H1 (cell line): ENCODE measurements at regions not wholly inside any gene's neighbourhood (a gene's known extent, or its start where the extent isn't known, plus 50 kb on each side); places are given as distances from the start of the nearest gene placed in this dataset.

Experiments
- CTCF ChIA-PET: fragments of 300-600 bp; sonication (Branson Sonifier 250); formaldehyde crosslinking; loops from one replicate; lab custom pipeline; 2021; ENCODE audit not compliant: partially characterized antibody; lab: Charles Lee
- POLR2A ChIA-PET: fragments of 300-600 bp; sonication (Branson Sonifier 250); formaldehyde crosslinking; loops from one replicate; lab custom pipeline; 2021; ENCODE audit warnings: inconsistent platforms; ENCODE audit not compliant: partially characterized antibody; lab: Charles Lee
- DNase-seq, 2 experiments: peaks; one replicate each; pipeline versions ENCODE4 v3.0.0 to v3.0.0-alpha.2; 2010 to 2022; ENCODE audit warnings: low spot score in 2 of 2, low read depth in 1 of 2, mixed read lengths in 1 of 2
- FAIRE-seq: peaks from 2 replicates; lab custom pipeline; 2011; peaks lifted over from hg19 to GRCh38; lab: Jason Lieb, UNC
- H2AFZ ChIP-seq: 2 replicates; pipeline ENCODE4 v1.8.1; 2012; ENCODE audit warnings: low read length, inconsistent platforms
- H2AK5ac ChIP-seq: 2 replicates; pipeline ENCODE4 v1.6.1; 2013; ENCODE audit warnings: low read depth, low read length
- H2BK120ac ChIP-seq: replicated peaks from 2 replicates; pipeline ENCODE3; 2013; ENCODE audit warnings: low read depth, low read length, inconsistent platforms
- H2BK12ac ChIP-seq: 2 replicates; pipeline ENCODE4 v1.6.1; 2013; ENCODE audit warnings: low read depth, low read length
- H2BK15ac ChIP-seq: 2 replicates; pipeline ENCODE4 v1.6.1; 2013; ENCODE audit warnings: low read length
- H2BK20ac ChIP-seq: 2 replicates; pipeline ENCODE4 v1.6.1; 2013; ENCODE audit warnings: low read length
- H2BK5ac ChIP-seq: 2 replicates; pipeline ENCODE4 v1.6.1; 2013; ENCODE audit warnings: low read depth, low read length
- H3K14ac ChIP-seq: 2 replicates; pipeline ENCODE4 v1.6.1; 2013; ENCODE audit warnings: inconsistent platforms; ENCODE audit not compliant: insufficient read length
- H3K18ac ChIP-seq: 2 replicates; pipeline ENCODE4 v1.6.1; 2013; ENCODE audit warnings: low read length; ENCODE audit errors: extremely low read depth
- H3K23ac ChIP-seq: 2 replicates; pipeline ENCODE4 v1.6.1; 2013; ENCODE audit warnings: inconsistent platforms; ENCODE audit not compliant: insufficient read length
- H3K23me2 ChIP-seq: 2 replicates; pipeline ENCODE4 v1.6.1; 2013; ENCODE audit warnings: low read depth, low read length
- H3K27ac ChIP-seq: 2 replicates; pipeline ENCODE4 v1.6.1; 2011; ENCODE audit warnings: low read depth, low read length, inconsistent platforms
- H3K27me3 ChIP-seq, 4 experiments: replicated peaks in 1 of 4; 1 replicate in 1 of 4; 2 replicates in 3 of 4; pipeline versions ENCODE4 v1.6.1 to v1.8.1; 2011 to 2013; ENCODE audit warnings: low read length in 3 of 4, mild to moderate bottlenecking in 3 of 4, inconsistent platforms in 2 of 4, mixed read lengths in 2 of 4, moderate library complexity in 1 of 4; ENCODE audit not compliant: control insufficient read depth in 3 of 4, insufficient read depth in 3 of 4; ENCODE audit errors: extremely low read depth in 1 of 4
- H3K36me3 ChIP-seq, 4 experiments: 2 replicates each; pipeline versions ENCODE4 v1.6.1 to v1.8.1; 2011 to 2013; ENCODE audit warnings: mild to moderate bottlenecking in 4 of 4, low read length in 3 of 4, moderate library complexity in 2 of 4, control low read depth in 1 of 4, inconsistent platforms in 1 of 4; ENCODE audit not compliant: insufficient read depth in 4 of 4, control insufficient read depth in 2 of 4
- H3K4ac ChIP-seq: replicated peaks from 2 replicates; pipeline ENCODE3; 2013; ENCODE audit warnings: low read length, low read depth, mixed read lengths, inconsistent platforms; ENCODE audit not compliant: insufficient read length
- H3K4me1 ChIP-seq, 4 experiments: replicated peaks in 1 of 4; 1 replicate in 1 of 4; 2 replicates in 3 of 4; pipeline versions ENCODE4 v1.6.1 to v1.8.1; 2011 to 2013; ENCODE audit warnings: low read length in 3 of 4, inconsistent platforms in 2 of 4, mixed read lengths in 1 of 4; ENCODE audit not compliant: insufficient read depth in 4 of 4, control insufficient read depth in 3 of 4
- H3K4me2 ChIP-seq, 2 experiments: 2 replicates each; pipeline versions ENCODE4 v1.6.1 to v1.8.1; 2011 to 2013; ENCODE audit warnings: low read depth in 2 of 2, low read length in 2 of 2, control low read depth in 1 of 2, inconsistent platforms in 1 of 2, mild to moderate bottlenecking in 1 of 2; ENCODE audit not compliant: insufficient read depth in 1 of 2
- H3K4me3 ChIP-seq, 4 experiments: fragments of 200-600, 300-600 bp in 1 of 4; sonication (generic), shearing (Covaris generic), sonication (Bioruptor Twin) in 1 of 4; 2 replicates each; pipeline versions ENCODE4 v1.5.1 to v1.8.1; 2011 to 2016; ENCODE audit warnings: low read length in 4 of 4, low read depth in 3 of 4, control low read depth in 2 of 4, inconsistent platforms in 2 of 4, mild to moderate bottlenecking in 2 of 4, mixed read lengths in 1 of 4, moderate library complexity in 1 of 4; ENCODE audit not compliant: insufficient read depth in 2 of 4; ENCODE audit errors: extremely low read depth in 1 of 4
- H3K56ac ChIP-seq: replicated peaks from 2 replicates; pipeline ENCODE3; 2013; ENCODE audit warnings: low read depth, mild to moderate bottlenecking, mixed read lengths, low read length, inconsistent platforms; ENCODE audit not compliant: insufficient read length
- H3K79me1 ChIP-seq: 2 replicates; pipeline ENCODE4 v1.6.1; 2013; ENCODE audit warnings: low read depth, low read length, control low read depth
- H3K79me2 ChIP-seq, 2 experiments: 2 replicates each; pipeline versions ENCODE4 v1.6.1 to v1.8.1; 2012 to 2013; ENCODE audit warnings: low read length in 2 of 2, mild to moderate bottlenecking in 2 of 2, inconsistent platforms in 1 of 2; ENCODE audit not compliant: insufficient read depth in 2 of 2, control insufficient read depth in 1 of 2
- H3K9ac ChIP-seq, 4 experiments: replicated peaks in 1 of 4; 1 replicate in 1 of 4; 2 replicates in 3 of 4; pipeline versions ENCODE4 v1.6.1 to v1.8.1; 2011 to 2013; ENCODE audit warnings: low read depth in 3 of 4, low read length in 3 of 4, control low read depth in 2 of 4, mild to moderate bottlenecking in 2 of 4, moderate library complexity in 2 of 4, inconsistent platforms in 1 of 4; ENCODE audit errors: extremely low read depth in 1 of 4
- H3K9me3 ChIP-seq, 2 experiments: 2 replicates each; pipeline versions ENCODE4 v1.6.1 to v1.8.1; 2012 to 2013; ENCODE audit warnings: mild to moderate bottlenecking in 2 of 2, moderate library complexity in 2 of 2, control low read depth in 1 of 2, inconsistent platforms in 1 of 2, low read depth in 1 of 2, low read length in 1 of 2, mixed read lengths in 1 of 2; ENCODE audit not compliant: insufficient read depth in 2 of 2
- H4K20me1 ChIP-seq, 2 experiments: replicated peaks in 1 of 2; 2 replicates each; pipeline versions ENCODE3 to v1.8.1; 2011 to 2013; ENCODE audit warnings: inconsistent platforms in 2 of 2, low read length in 2 of 2, mild to moderate bottlenecking in 1 of 2; ENCODE audit not compliant: insufficient read depth in 2 of 2, control insufficient read depth in 1 of 2
- H4K5ac ChIP-seq: 2 replicates; pipeline ENCODE4 v1.6.1; 2013; ENCODE audit warnings: low read length, low read depth, mixed read lengths, inconsistent platforms; ENCODE audit not compliant: insufficient read length
- H4K8ac ChIP-seq: 2 replicates; pipeline ENCODE4 v1.8.0; 2013; ENCODE audit warnings: mild to moderate bottlenecking, moderate library complexity, low read length, inconsistent platforms; ENCODE audit not compliant: insufficient read depth; ENCODE audit errors: extremely low read depth
- H4K91ac ChIP-seq: replicated peaks from 2 replicates; pipeline ENCODE3; 2013; ENCODE audit warnings: low read length, mixed read lengths, inconsistent platforms; ENCODE audit not compliant: insufficient read length
- BRCA1 ChIP-seq: IDR thresholded peaks from 2 replicates; pipeline ENCODE4 v1.6.1; 2012; ENCODE audit warnings: low read depth, low read length, improper control_type of control experiment
- CHD2 ChIP-seq: IDR thresholded peaks from 2 replicates; pipeline ENCODE4 v1.6.1; 2012; ENCODE audit warnings: low read length, improper control_type of control experiment
- EP300 ChIP-seq, 2 experiments: IDR thresholded peaks; 1 replicate in 1 of 2; 2 replicates in 1 of 2; pipeline ENCODE4 v1.6.1; 2011 to 2012; ENCODE audit warnings: low read depth in 2 of 2, low read length in 2 of 2, mild to moderate bottlenecking in 2 of 2, borderline replicate concordance in 1 of 2, inconsistent platforms in 1 of 2, moderate library complexity in 1 of 2
- EZH2 ChIP-seq: fragments of 200-600 bp; sonication (generic); IDR thresholded peaks from 2 replicates; pipeline ENCODE4 v1.7.1; 2012; ENCODE audit warnings: low read depth, mild to moderate bottlenecking, moderate library complexity, low read length, inconsistent platforms; ENCODE audit not compliant: severe bottlenecking
- FOSL1 ChIP-seq: IDR thresholded peaks from 2 replicates; pipeline ENCODE4 v1.6.1; 2011; ENCODE audit warnings: mild to moderate bottlenecking, low read depth, low read length, moderate library complexity; ENCODE audit not compliant: insufficient read depth
- JUND ChIP-seq: IDR thresholded peaks from 2 replicates; pipeline ENCODE4 v1.6.1; 2011; ENCODE audit warnings: mild to moderate bottlenecking, improper control_type of control experiment, low read length
- RFX5 ChIP-seq: IDR thresholded peaks from 2 replicates; pipeline ENCODE4 v1.6.1; 2011; ENCODE audit warnings: low read depth, low read length, improper control_type of control experiment, borderline replicate concordance
- SP1 ChIP-seq: IDR thresholded peaks from 2 replicates; pipeline ENCODE4 v1.6.1; 2011; ENCODE audit warnings: low read depth, low read length
- SUZ12 ChIP-seq: fragments of 200-600 bp; sonication (generic); IDR thresholded peaks from 2 replicates; pipeline ENCODE4 v1.6.1; 2012; ENCODE audit warnings: mild to moderate bottlenecking, inconsistent platforms, low read length, moderate library complexity, mixed read lengths
- WGBS, 2 experiments: shearing (Covaris generic) in 1 of 2; methylation state at CpG; one replicate each; pipeline versions ENCODE4 v1.1.6 to v1.1.7; 2013 to 2015; ENCODE audit warnings: low lambda C conversion rate in 2 of 2, mixed read lengths in 2 of 2, inconsistent platforms in 1 of 2, low coverage in 1 of 2, missing lambda C conversion rate in 1 of 2; ENCODE audit not compliant: insufficient replicate concordance in 2 of 2, insufficient coverage in 1 of 2, insufficient read length in 1 of 2; ENCODE audit errors: extremely low coverage in 1 of 2, missing lambda C conversion rate in 1 of 2; 5-methylcytosine and 5-hydroxymethylcytosine counted together

DNA sequence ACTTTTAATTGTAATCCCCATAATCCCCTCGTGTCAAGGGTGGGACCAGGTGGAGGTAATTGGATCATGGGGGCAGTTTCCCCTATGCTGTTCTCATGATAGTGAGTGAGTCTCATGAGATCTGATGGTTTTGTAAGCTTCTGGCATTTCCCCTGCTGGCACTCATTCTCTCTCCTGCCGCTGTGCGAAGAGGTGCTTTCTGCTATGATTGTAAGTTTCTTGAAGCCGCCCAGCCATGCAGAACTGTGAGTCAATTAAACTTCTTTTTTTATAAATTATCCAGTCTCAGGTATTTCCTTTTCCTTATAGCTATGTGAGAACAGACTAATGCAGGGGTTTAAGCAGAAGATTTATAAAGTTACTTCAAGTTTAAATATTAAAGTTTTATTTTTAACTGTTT lies 655.2 kb downstream of the EPHA4 start:
- no peak overlapping the region for H3K9ac ChIP-seq
- no peaks in the 10 kb centered on the region for H3K27me3 ChIP-seq
- WGBS, 2 experiments = 93% methylated on average over 4 of the region's 4 CpGs; no CpG with 5 or more reads in 1 of the 2 experiments
- no peak overlapping the region for H2BK12ac ChIP-seq
- H4K20me1 ChIP-seq = no peaks in the 10 kb centered on the region
- H3K4me2 ChIP-seq = no peak overlapping the region
- TF ChIP-seq JUND (no peak), EZH2 (no peak), BRCA1 (no peak), SUZ12 (no peak), FOSL1 (no peak), SP1 (no peak), EP300 (IDR thresholded peaks at IDR 0.05; ENCODE audit: borderline replicate concordance in 1 of 2, low read depth in 2 of 2, low read length in 2 of 2) (no peak), CHD2 (no peak), RFX5 (no peak)
- H2AFZ ChIP-seq = no peak overlapping the region
- H4K5ac ChIP-seq = no peak overlapping the region
- DNase-seq (no peak), FAIRE-seq (no peak)
- H4K8ac ChIP-seq = no peak overlapping the region
- no peak overlapping the region for H2AK5ac ChIP-seq
- H3K23ac ChIP-seq = no peak overlapping the region
- CTCF ChIA-PET = interaction anchor here (0.6 kb wide), 1 partner anchor 1190 kb away, joined by 3 read pairs; no protein-coding TSS in a partner anchor
- H3K9me3 ChIP-seq = no peaks in the 10 kb centered on the region
- POLR2A ChIA-PET = no interaction called here
- no peak overlapping the region for H3K4ac ChIP-seq
- no peak overlapping the region for H3K27ac ChIP-seq
- H3K79me1 ChIP-seq = no peaks in the 10 kb centered on the region
- H3K14ac ChIP-seq = no peak overlapping the region
- H3K4me3 ChIP-seq = no peak overlapping the region
- no peaks in the 10 kb centered on the region for H3K23me2 ChIP-seq
- H3K56ac ChIP-seq = no peak overlapping the region
- H4K91ac ChIP-seq = no peak overlapping the region
- H3K36me3 ChIP-seq = no peaks in the 10 kb centered on the region
- no peaks in the 10 kb centered on the region for H3K79me2 ChIP-seq
- H3K18ac ChIP-seq = no peak overlapping the region
- H2BK120ac ChIP-seq = no peak overlapping the region
- H3K4me1 ChIP-seq = no peaks in the 10 kb centered on the region
- H2BK20ac ChIP-seq = no peak overlapping the region
- no peak overlapping the region for H2BK15ac ChIP-seq
- H2BK5ac ChIP-seq = no peak overlapping the region
